Esophagus (tissue), 2 donors: ENCODE measurements at regions not wholly inside any gene's neighbourhood (a gene's known extent, or its start where the extent isn't known, plus 50 kb on each side); places are given as distances from the start of the nearest gene placed in this dataset.

Experiments
- H3K27ac ChIP-seq, 2 donors: one replicate each; pipeline ENCODE4 v1.5.1; 2013; ENCODE audit warnings: low read depth in 2 of 2, mild to moderate bottlenecking in 2 of 2, inconsistent platforms in 1 of 2, low read length in 1 of 2, moderate library complexity in 1 of 2
- H3K27me3 ChIP-seq, 2 donors: one replicate each; pipeline ENCODE4 v1.6.1; 2013; ENCODE audit warnings: low read length in 2 of 2, control low read depth in 1 of 2, mild to moderate bottlenecking in 1 of 2; ENCODE audit not compliant: insufficient read depth in 2 of 2, control insufficient read depth in 1 of 2
- H3K36me3 ChIP-seq, 2 donors: one replicate each; pipeline ENCODE4 v1.6.1; 2013; ENCODE audit warnings: low read length in 1 of 2; ENCODE audit not compliant: control insufficient read depth in 2 of 2, insufficient read depth in 2 of 2
- H3K4me1 ChIP-seq, 2 donors: one replicate each; pipeline ENCODE4 v1.6.1; 2013; ENCODE audit warnings: low read length in 1 of 2; ENCODE audit not compliant: control insufficient read depth in 2 of 2, insufficient read depth in 2 of 2
- H3K4me3 ChIP-seq, 2 donors: one replicate each; pipeline ENCODE4 v1.5.1; 2013; ENCODE audit warnings: low read length in 2 of 2, mild to moderate bottlenecking in 2 of 2, low read depth in 1 of 2, moderate library complexity in 1 of 2
- H3K9me3 ChIP-seq, 2 donors: one replicate each; pipeline ENCODE4 v1.6.1; 2013; ENCODE audit warnings: mild to moderate bottlenecking in 2 of 2, low read depth in 1 of 2, low read length in 1 of 2, moderate library complexity in 1 of 2; ENCODE audit not compliant: control insufficient read depth in 2 of 2, insufficient read depth in 1 of 2
- WGBS, 2 donors: extraction: QIAGEN DNeasy Blood & Tissue Kit; methylation state at CpG; one replicate each; pipeline ENCODE4 v1.1.7; 2013; 5-methylcytosine and 5-hydroxymethylcytosine counted together
- donor health status: healthy with polysubstance abuse.
- donor health status: Bipolar disorder and iron deficiency.

DNA sequence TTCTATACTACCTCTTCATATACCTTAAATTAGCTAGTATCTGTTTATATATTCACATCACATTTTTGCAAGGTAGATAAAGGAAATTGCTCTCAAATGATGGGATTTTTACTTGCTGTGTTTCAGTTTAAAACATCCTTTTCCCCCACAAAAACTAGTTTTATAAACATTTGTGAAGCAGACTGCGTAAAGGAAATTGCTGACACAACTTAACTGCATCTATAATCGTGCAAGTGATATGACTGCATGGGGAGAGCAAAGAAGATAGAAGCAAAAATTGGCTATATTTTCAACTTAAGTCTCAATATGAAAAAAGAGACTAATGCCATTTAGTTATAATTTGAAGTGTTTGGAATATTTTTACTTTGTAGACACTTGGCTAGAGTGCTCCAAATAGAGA, 385.2 kb downstream of the C4orf33 start:
- no peak overlapping the region for H3K4me3 ChIP-seq
- no peaks in the 10 kb centered on the region for H3K4me1 ChIP-seq
- H3K36me3 ChIP-seq, result no peaks in the 10 kb centered on the region
- 78 to 86% methylated on average over 2 of the region's 2 CpGs for WGBS, 2 donors
- no peaks in the 10 kb centered on the region for H3K27me3 ChIP-seq
- no peak overlapping the region for H3K27ac ChIP-seq
- H3K9me3 ChIP-seq, result no peaks in the 10 kb centered on the region

DNA sequence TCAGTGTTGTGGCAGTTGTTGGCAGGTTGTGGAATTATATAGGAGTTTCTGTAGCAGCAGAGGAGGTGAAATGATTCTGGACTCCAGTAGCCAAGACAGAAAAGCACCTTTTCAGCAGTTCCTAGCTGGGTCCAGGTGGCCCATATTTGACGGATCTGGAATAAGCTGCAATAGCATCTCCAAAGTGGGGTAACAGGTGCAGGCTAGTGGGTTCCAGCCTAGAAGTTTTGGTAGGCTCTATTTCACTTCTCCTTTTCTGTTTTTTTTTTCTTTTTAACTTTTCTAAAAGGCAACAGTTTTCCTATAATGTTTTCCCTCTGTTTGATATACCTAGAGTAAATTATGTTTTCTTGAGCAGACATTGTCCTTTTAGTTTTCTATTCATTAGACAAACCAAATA, 392.5 kb downstream of the C4orf33 start:
- H3K27me3 ChIP-seq, result no peaks in the 10 kb centered on the region
- no peaks in the 10 kb centered on the region for H3K4me1 ChIP-seq
- no peak overlapping the region for H3K4me3 ChIP-seq
- no peaks in the 10 kb centered on the region for H3K9me3 ChIP-seq
- no peaks in the 10 kb centered on the region for H3K36me3 ChIP-seq
- 82 to 100% methylated on average over 1 of the region's 1 CpG for WGBS, 2 donors
- no peak overlapping the region for H3K27ac ChIP-seq

DNA sequence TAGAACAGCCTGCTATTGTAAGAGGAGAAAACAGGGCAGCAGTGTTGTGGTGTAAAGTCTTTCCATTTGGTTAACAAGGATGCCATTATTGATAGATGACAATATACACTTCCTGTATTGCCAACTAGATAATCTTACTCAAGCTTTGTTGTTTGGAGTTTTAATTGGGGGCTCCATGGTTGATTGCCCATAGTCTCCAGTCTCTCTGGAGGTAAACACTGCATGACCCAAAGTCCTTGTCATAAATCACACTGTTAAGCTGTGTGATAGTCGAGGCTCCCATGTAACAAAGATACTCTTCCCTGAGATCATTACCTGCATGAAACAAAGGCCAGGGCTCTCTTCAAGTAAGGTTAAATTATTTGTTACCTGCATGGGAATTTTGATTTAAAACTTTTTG, 394.6 kb downstream of the C4orf33 start:
- Histone ChIP-seq H3K4me1 (no peaks in the 10 kb centered on the region), H3K36me3 (no peaks in the 10 kb centered on the region), H3K27ac (no peak overlapping the region), H3K9me3 (no peaks in the 10 kb centered on the region), H3K27me3 (no peaks in the 10 kb centered on the region), H3K4me3 (no peak overlapping the region)
- 36 to 46% methylated on average over 1 of the region's 1 CpG for WGBS, 2 donors

DNA sequence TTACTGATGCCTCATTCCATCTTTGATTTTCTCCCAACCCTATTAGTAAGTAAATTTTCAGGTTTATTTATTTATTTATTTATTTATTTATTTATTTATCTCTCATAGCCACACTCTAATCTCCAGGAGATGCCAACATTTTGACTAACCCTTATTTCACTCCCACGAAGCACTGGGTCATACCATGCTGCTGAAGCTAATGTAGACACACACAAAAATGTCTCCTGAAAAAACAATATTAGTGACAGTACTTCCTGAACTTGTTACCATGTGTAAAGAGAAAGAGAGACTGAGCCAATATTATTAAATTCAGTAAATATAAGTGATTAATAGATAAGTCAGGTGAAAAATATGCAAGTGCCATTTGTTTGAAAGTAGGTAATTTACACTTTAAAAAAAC, 402.7 kb downstream of the C4orf33 start:
- 64 to 67% methylated on average over 1 of the region's 1 CpG for WGBS, 2 donors
- Histone ChIP-seq H3K27me3 (no peaks in the 10 kb centered on the region), H3K27ac (no peak overlapping the region), H3K4me3 (no peak overlapping the region), H3K4me1 (no peaks in the 10 kb centered on the region), H3K9me3 (no peaks in the 10 kb centered on the region), H3K36me3 (no peaks in the 10 kb centered on the region)

DNA sequence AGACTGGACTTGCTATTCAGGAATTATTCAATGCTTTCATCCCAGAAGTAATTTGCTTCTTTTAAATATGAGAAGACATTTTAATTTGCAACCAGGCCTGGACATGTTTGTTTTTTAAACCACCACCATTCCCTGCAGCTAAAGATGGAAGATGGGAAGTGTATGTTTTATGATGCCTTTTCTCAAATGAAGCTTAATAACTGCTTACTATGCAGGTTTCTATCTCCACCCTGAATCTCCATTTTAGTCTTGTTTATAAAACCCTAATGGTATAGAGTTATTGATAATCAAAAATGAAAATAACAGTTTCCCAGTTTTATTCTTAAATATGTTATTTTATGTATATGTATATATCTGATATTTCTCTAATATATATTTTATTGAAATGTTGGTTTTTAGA, 418.9 kb downstream of the C4orf33 start:
- Histone ChIP-seq H3K9me3 (no peaks in the 10 kb centered on the region), H3K4me3 (no peak overlapping the region), H3K27ac (no peak overlapping the region), H3K27me3 (no peaks in the 10 kb centered on the region), H3K36me3 (no peaks in the 10 kb centered on the region), H3K4me1 (no peaks in the 10 kb centered on the region)

DNA sequence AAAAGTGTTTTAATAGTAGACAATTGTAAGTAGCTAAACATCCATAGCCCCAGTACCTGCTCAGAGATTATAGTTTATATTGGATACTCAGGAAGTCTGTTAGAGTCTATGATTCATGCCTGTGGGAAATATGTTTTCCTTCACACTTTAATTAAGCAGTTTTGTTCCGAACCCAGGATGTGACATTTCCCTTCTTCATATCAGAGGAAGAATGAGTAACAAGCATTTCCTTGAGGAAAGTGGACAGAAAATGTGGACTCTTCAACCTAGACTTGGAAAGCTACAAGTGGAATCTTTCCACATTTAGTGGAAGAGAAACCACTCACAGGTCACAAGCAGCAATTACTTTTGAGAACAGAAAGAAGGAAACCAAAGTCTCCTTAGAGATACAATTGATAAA, 419.4 kb downstream of the C4orf33 start:
- H3K27me3 ChIP-seq, result no peaks in the 10 kb centered on the region
- H3K4me3 ChIP-seq, result no peak overlapping the region
- H3K9me3 ChIP-seq, result no peaks in the 10 kb centered on the region
- H3K4me1 ChIP-seq, result no peaks in the 10 kb centered on the region
- WGBS, 2 donors, result 60 to 66% methylated on average over 1 of the region's 1 CpG
- no peaks in the 10 kb centered on the region for H3K36me3 ChIP-seq
- H3K27ac ChIP-seq, result no peak overlapping the region

DNA sequence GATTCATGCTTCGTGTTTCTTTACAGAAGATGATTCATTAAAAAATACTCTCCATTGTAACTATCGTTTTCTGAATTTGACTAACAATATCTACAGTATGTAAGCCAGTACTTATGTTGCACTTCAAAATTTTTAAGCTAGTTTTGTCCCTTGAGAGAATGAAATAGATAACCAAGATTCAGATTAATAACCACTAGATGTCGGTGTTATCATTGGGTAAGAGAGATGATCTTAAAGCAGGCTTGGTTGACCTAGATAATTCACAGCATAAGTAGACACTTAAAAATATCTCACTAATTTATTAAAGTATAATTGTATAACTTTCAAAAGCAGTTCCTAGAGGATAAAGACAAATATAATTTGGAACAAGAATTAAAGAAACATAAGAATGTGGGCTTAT, 430.9 kb downstream of the C4orf33 start:
- 60 to 61% methylated on average over 3 of the region's 3 CpGs for WGBS, 2 donors
- H3K27ac ChIP-seq, result no peak overlapping the region

DNA sequence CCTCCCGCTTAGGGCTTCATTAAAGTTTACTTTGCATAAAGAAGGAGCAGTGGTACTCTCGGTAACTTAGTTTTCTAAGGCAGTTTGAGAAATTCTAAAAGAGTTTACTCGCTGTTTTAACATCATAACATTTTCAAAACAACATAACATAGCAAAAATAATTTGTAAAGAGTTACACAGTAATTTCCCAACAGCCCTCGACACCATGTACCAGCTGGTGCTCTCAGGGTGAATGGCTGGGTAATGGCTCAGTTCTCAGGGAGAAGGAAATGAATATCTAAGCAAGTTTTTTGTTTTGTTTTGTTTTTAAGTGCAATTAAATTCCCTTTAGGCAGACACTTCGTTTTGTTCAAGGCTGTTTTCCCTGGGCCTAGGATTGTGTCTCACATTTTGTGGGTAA, 435.3 kb downstream of the C4orf33 start:
- 69 to 78% methylated on average over 5 of the region's 5 CpGs for WGBS, 2 donors
- no peak overlapping the region for H3K27ac ChIP-seq
- no peaks in the 10 kb centered on the region for H3K9me3 ChIP-seq
- no peaks in the 10 kb centered on the region for H3K4me1 ChIP-seq
- no peak overlapping the region for H3K4me3 ChIP-seq
- no peaks in the 10 kb centered on the region for H3K36me3 ChIP-seq
- H3K27me3 ChIP-seq, result no peaks in the 10 kb centered on the region

More for the DNA sequence above, 430.9 kb downstream of the C4orf33 start:
- Histone ChIP-seq H3K9me3 (no peaks in the 10 kb centered on the region), H3K27me3 (no peaks in the 10 kb centered on the region), H3K4me3 (no peak overlapping the region), H3K36me3 (no peaks in the 10 kb centered on the region), H3K4me1 (no peaks in the 10 kb centered on the region)

DNA sequence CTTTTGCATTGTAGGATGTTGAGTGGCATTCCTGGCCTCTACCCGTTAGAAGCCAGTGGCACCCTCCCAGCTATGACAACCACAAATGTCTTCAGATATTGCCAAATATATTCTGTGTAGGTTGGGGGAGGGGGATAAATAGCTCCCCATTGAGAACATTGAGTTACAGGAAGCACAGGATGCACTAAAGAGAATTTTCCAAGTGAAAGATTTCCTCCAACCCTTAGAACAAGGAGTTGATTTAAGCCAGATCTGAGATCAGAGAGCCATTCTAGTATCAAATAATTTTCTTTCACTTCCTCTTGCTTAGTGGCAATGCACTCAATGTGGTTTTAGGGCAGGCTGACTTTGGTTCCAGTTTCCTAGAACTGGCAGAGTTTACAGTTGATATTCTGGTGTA, 436.6 kb downstream of the C4orf33 start:
- Histone ChIP-seq H3K36me3 (no peaks in the 10 kb centered on the region), H3K9me3 (no peaks in the 10 kb centered on the region), H3K27ac (no peak overlapping the region), H3K4me1 (no peaks in the 10 kb centered on the region), H3K4me3 (no peak overlapping the region), H3K27me3 (no peaks in the 10 kb centered on the region)
- 56 to 76% methylated on average over 1 of the region's 1 CpG for WGBS, 2 donors

DNA sequence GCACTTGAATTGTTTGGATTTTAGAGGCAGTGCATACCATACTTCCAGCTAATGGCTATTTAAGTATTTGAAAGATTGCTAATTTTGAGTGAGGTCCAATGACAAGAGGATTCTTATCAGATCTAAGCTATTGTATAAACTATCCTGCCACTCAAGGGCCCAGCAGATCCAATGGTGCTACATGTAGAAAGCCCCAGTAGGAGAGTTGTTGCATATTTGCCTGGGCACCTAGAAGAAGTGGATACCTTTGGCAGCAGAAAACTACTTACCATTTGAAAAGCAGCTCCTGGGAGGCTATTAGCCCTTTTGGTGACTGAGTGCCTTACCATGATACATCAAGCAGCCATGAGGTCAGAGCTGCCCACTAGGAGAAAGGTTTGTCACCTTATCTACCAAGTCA, 447.3 kb downstream of the C4orf33 start:
- H3K9me3 ChIP-seq, result no peaks in the 10 kb centered on the region
- H3K4me3 ChIP-seq, result no peak overlapping the region
- H3K27me3 ChIP-seq, result no peaks in the 10 kb centered on the region
- no peak overlapping the region for H3K27ac ChIP-seq
- no peaks in the 10 kb centered on the region for H3K4me1 ChIP-seq
- no peaks in the 10 kb centered on the region for H3K36me3 ChIP-seq
